IMR-90 (cell line): ENCODE measurements at regions not wholly inside any gene's neighbourhood (a gene's known extent, or its start where the extent isn't known, plus 50 kb on each side); places are given as distances from the start of the nearest gene placed in this dataset.

Source experiments
- ATAC-seq: fragments of 200-7000 bp; cut with Tn5 transposase; 2 replicates; pipeline ENCODE4 v1.9.1; 2020; ENCODE audit warnings: low read depth, mild to moderate bottlenecking, moderate library complexity
- BruUV-seq: library from RNA; stranded (reverse); fragments of 400-500 nt; replicated peaks from 2 replicates; lab custom pipeline; 2021; lab: Mats Ljungman, UMichigan
- CTCF ChIA-PET: fragments of 300-600 bp; formaldehyde crosslinking; extraction: SDS; loops from one replicate; lab custom pipeline; 2021; ENCODE audit warnings: antibody characterized with exemption; lab: Yijun Ruan, JAX
- POLR2A ChIA-PET: fragments of 300-600 bp; sonication (Branson Sonifier 250); formaldehyde crosslinking; loops from one replicate; lab custom pipeline; 2022; ENCODE audit warnings: antibody characterized with exemption; ENCODE audit not compliant: unreplicated experiment; lab: Charles Lee
- DNase-seq: peaks from one replicate; pipeline ENCODE4 v3.0.0; 2013
- H2AFZ ChIP-seq: replicated peaks from 2 replicates; pipeline ENCODE3; 2013; ENCODE audit warnings: low read length, mild to moderate bottlenecking; ENCODE audit not compliant: poor library complexity
- H2AK5ac ChIP-seq: 2 replicates; pipeline ENCODE4 v1.6.1; 2013; ENCODE audit warnings: low read depth, low read length, inconsistent platforms
- H2AK9ac ChIP-seq: replicated peaks from 2 replicates; pipeline ENCODE3; 2013; ENCODE audit warnings: mild to moderate bottlenecking, low read depth, low read length, moderate library complexity; ENCODE audit not compliant: poor library complexity
- H2BK120ac ChIP-seq: 2 replicates; pipeline ENCODE4 v1.6.1; 2013; ENCODE audit warnings: low read depth, low read length, inconsistent platforms
- H2BK15ac ChIP-seq: 3 replicates; pipeline ENCODE4 v1.6.1; 2013; ENCODE audit warnings: low read depth, low read length, inconsistent platforms
- H2BK20ac ChIP-seq: 2 replicates; pipeline ENCODE4 v1.6.1; 2013; ENCODE audit warnings: low read depth, mild to moderate bottlenecking, inconsistent platforms, low read length, moderate library complexity
- H2BK5ac ChIP-seq: 2 replicates; pipeline ENCODE4 v1.6.1; 2013; ENCODE audit warnings: mild to moderate bottlenecking, low read depth, low read length, inconsistent platforms; ENCODE audit not compliant: poor library complexity, severe bottlenecking
- H3K14ac ChIP-seq: replicated peaks from 2 replicates; pipeline ENCODE4 v1.6.1; 2013; ENCODE audit warnings: low read depth, low read length, inconsistent platforms
- H3K18ac ChIP-seq: 2 replicates; pipeline ENCODE4 v1.6.1; 2013; ENCODE audit warnings: low read depth, low read length, control low read depth
- H3K23ac ChIP-seq: 2 replicates; pipeline ENCODE4 v1.6.1; 2013; ENCODE audit warnings: low read depth, low read length, inconsistent platforms
- H3K27ac ChIP-seq: 2 replicates; pipeline ENCODE4 v1.5.1; 2013; ENCODE audit warnings: mild to moderate bottlenecking, control low read depth, low read length; ENCODE audit not compliant: insufficient read depth
- H3K27me3 ChIP-seq: 2 replicates; pipeline ENCODE4 v1.6.1; 2013; ENCODE audit warnings: low read length; ENCODE audit not compliant: control insufficient read depth, insufficient read depth
- H3K36me3 ChIP-seq: 2 replicates; pipeline ENCODE4 v1.6.1; 2013; ENCODE audit warnings: low read length, mixed read lengths; ENCODE audit not compliant: control insufficient read depth, insufficient read depth
- H3K4ac ChIP-seq: 2 replicates; pipeline ENCODE4 v1.6.1; 2013; ENCODE audit warnings: low read depth, low read length, inconsistent platforms
- H3K4me1 ChIP-seq: 2 replicates; pipeline ENCODE4 v1.6.1; 2013; ENCODE audit warnings: low read length, mixed read lengths; ENCODE audit not compliant: control insufficient read depth, insufficient read depth
- H3K4me2 ChIP-seq: 2 replicates; pipeline ENCODE4 v1.6.1; 2013; ENCODE audit warnings: low read depth, mild to moderate bottlenecking, control low read depth, low read length, moderate library complexity
- H3K4me3 ChIP-seq: 2 replicates; pipeline ENCODE4 v1.5.1; 2013; ENCODE audit warnings: low read depth, mild to moderate bottlenecking, control low read depth, low read length, moderate library complexity; ENCODE audit not compliant: insufficient read depth
- H3K56ac ChIP-seq: 2 replicates; pipeline ENCODE4 v1.6.1; 2013; ENCODE audit warnings: low read length, inconsistent platforms; ENCODE audit not compliant: insufficient read depth; ENCODE audit errors: extremely low read depth
- H3K79me1 ChIP-seq, 2 experiments: 2 replicates each; pipeline ENCODE4 v1.6.1; 2013; ENCODE audit warnings: low read length in 2 of 2, inconsistent platforms in 1 of 2, low read depth in 1 of 2
- H3K9ac ChIP-seq: 2 replicates; pipeline ENCODE4 v1.6.1; 2013; ENCODE audit warnings: low read depth, low read length, control low read depth
- H3K9me1 ChIP-seq: 2 replicates; pipeline ENCODE4 v1.6.1; 2013; ENCODE audit warnings: low read length, inconsistent platforms; ENCODE audit not compliant: insufficient read depth
- H3K9me3 ChIP-seq: 2 replicates; pipeline ENCODE4 v1.6.1; 2013; ENCODE audit warnings: low read length; ENCODE audit not compliant: control insufficient read depth, insufficient read depth
- H4K20me1 ChIP-seq: 2 replicates; pipeline ENCODE4 v1.6.1; 2013; ENCODE audit warnings: low read length, inconsistent platforms; ENCODE audit not compliant: insufficient read depth
- H4K5ac ChIP-seq: 2 replicates; pipeline ENCODE4 v1.6.1; 2013; ENCODE audit warnings: mild to moderate bottlenecking, low read depth, low read length, control low read depth
- H4K8ac ChIP-seq, 2 experiments: 2 replicates each; pipeline ENCODE4 v1.6.1; 2013; ENCODE audit warnings: low read depth in 2 of 2, low read length in 2 of 2, control low read depth in 1 of 2, inconsistent platforms in 1 of 2
- H4K91ac ChIP-seq: 2 replicates; pipeline ENCODE4 v1.6.1; 2013; ENCODE audit warnings: low read depth, low read length, inconsistent platforms; ENCODE audit not compliant: insufficient read depth
- BHLHE40 ChIP-seq: fragments of 150-350 bp; IDR thresholded peaks from 2 replicates; pipeline ENCODE4 v1.6.1; 2016; ENCODE audit warnings: mild to moderate bottlenecking, low read depth, low read length
- CEBPB ChIP-seq: IDR thresholded peaks from 2 replicates; pipeline ENCODE4 v1.6.1; 2012; ENCODE audit warnings: low read depth, low read length, improper control_type of control experiment
- CHD1 ChIP-seq: IDR thresholded peaks from 2 replicates; pipeline ENCODE4 v1.6.1; 2012; ENCODE audit warnings: low read depth, low read length, improper control_type of control experiment
- CTCF ChIP-seq: conservative IDR thresholded peaks from 2 replicates; pipeline ENCODE4 v1.5.1; 2012; ENCODE audit warnings: mild to moderate bottlenecking, low read depth, low read length, improper control_type of control experiment
- MXI1 ChIP-seq: IDR thresholded peaks from 2 replicates; pipeline ENCODE4 v1.6.1; 2012; ENCODE audit warnings: low read depth, mild to moderate bottlenecking, low read length, moderate library complexity, borderline replicate concordance
- NFE2L2 ChIP-seq: fragments of 150-350 bp; IDR thresholded peaks from 2 replicates; pipeline ENCODE4 v1.6.1; 2016; ENCODE audit warnings: low read depth, mild to moderate bottlenecking, low read length
- RAD21 ChIP-seq: IDR thresholded peaks from 2 replicates; pipeline ENCODE4 v1.6.1; 2012; ENCODE audit warnings: low read length, improper control_type of control experiment
- RCOR1 ChIP-seq: IDR thresholded peaks from 2 replicates; pipeline ENCODE4 v1.6.1; 2012; ENCODE audit warnings: mild to moderate bottlenecking, low read length, improper control_type of control experiment; ENCODE audit not compliant: insufficient replicate concordance
- RFX5 ChIP-seq: IDR thresholded peaks from 2 replicates; pipeline ENCODE4 v1.8.0; 2012; ENCODE audit warnings: low read depth, mild to moderate bottlenecking, low read length, moderate library complexity
- SMC3 ChIP-seq: fragments of 150-350 bp; IDR thresholded peaks from 2 replicates; pipeline ENCODE4 v1.6.1; 2016; ENCODE audit warnings: low read depth, mild to moderate bottlenecking, antibody characterized with exemption, low read length, moderate library complexity
- WGBS, 2 experiments: methylation state at CpG; one replicate each; pipeline versions ENCODE4 v1.1.5 to v1.1.7; 2013; ENCODE audit warnings: missing lambda C conversion rate in 2 of 2; ENCODE audit not compliant: insufficient read length in 1 of 2; ENCODE audit errors: extremely low coverage in 2 of 2; 5-methylcytosine and 5-hydroxymethylcytosine counted together
- dilution Hi-C: fragments of 300-500 bp; cut with HindIII; formaldehyde crosslinking; loops from one replicate; pipeline ENCODE4 v1.14.3; 2018; ENCODE audit warnings: low sequenced_read_pairs; ENCODE audit not compliant: unreplicated experiment
- in situ Hi-C: fragments of 300-500 bp; cut with MboI; formaldehyde crosslinking; loops from 3 replicates; pipeline ENCODE4 v1.14.3; 2019; ENCODE audit warnings: low sequenced_read_pairs, inconsistent platforms, mixed read lengths
- intact Hi-C: fragments of 100-400 bp; cut with micrococcal nuclease; formaldehyde crosslinking; loops from 2 replicates; pipeline ENCODE4 v1.10.0; 2022

DNA sequence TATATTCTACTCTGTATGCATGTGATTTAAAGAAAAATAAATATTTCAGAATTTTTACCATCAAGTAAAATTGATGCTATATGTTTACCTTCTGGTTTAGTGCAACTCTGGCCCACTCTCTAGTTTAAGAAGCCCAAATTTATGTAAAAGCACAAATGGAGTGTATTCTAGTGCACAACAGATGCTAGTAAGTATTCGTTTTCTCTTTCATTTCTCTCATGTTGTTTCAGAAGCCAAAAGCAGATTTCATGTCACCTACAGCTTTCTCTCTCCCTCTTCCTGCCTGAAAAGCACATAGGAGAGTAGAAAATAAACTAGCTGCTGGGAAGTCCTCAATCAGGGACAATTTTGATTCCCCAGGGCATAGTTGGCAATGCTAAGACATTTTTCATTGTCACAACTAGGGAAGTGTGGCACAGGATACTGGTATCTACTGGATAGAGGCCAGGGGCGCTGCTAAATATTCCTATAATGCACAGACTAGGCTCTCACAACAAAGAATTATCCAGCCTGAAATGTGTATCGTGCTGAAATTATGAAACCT lies 147.4 kb upstream of the ARHGEF26 start:
- Histone ChIP-seq H2BK20ac (no peak overlapping the region), H4K5ac (no peak overlapping the region), H3K4me1 (no peaks in the 10 kb centered on the region), H2BK120ac (no peak overlapping the region), H3K9me1 (no peaks in the 10 kb centered on the region), H4K8ac (no peak overlapping the region), H3K9me3 (no peaks in the 10 kb centered on the region), H4K91ac (no peak overlapping the region), H3K18ac (no peak overlapping the region), H3K56ac (no peak overlapping the region), H3K27me3 (no peaks in the 10 kb centered on the region), H3K4me2 (no peak overlapping the region), H2AFZ (no peak overlapping the region), H3K27ac (no peak overlapping the region), H2BK5ac (no peak overlapping the region), H3K9ac (no peak overlapping the region), H3K23ac (no peak overlapping the region), H3K79me1 (no peaks in the 10 kb centered on the region), H3K36me3 (no peaks in the 10 kb centered on the region), H3K4me3 (no peak overlapping the region), H4K20me1 (no peaks in the 10 kb centered on the region), H2AK9ac (no peak overlapping the region), H3K14ac (no peak overlapping the region), H2AK5ac (no peak overlapping the region), H2BK15ac (no peak overlapping the region), H3K4ac (no peak overlapping the region)
- CTCF ChIA-PET, result no interaction called here
- intact Hi-C loops (no loop called here), in situ Hi-C loops (no loop called here), dilution Hi-C loops (no loop called here)
- ATAC-seq (no peak), DNase-seq (no peak)
- POLR2A ChIA-PET, result no interaction called here
- TF ChIP-seq CTCF (no peak), RAD21 (no peak), RFX5 (no peak), BHLHE40 (no peak), CHD1 (no peak), NFE2L2 (no peak), RCOR1 (no peak), MXI1 (no peak), CEBPB (no peak), SMC3 (no peak)
- no TSS peak for BruUV-seq
- WGBS, 2 experiments, result no CpG with 5 or more reads among the region's 3 CpGs
